NCI-H1105 (cell line): ENCODE measurements at regions not wholly inside any gene's neighbourhood (a gene's known extent, or its start where the extent isn't known, plus 50 kb on each side); places are given as distances from the start of the nearest gene placed in this dataset.
A peak's percentile ranks its signal among the peaks of the same experiment; 100 is the strongest.
"Not testable (repeated sequence)": the region's sequence is repeated elsewhere in the genome, so short reads cannot be mapped to it uniquely, and the experiment has no call there.

Experiments used
- DNase-seq: peaks from one replicate; lab custom pipeline; 2025; lab: John Stamatoyannopoulos, UW

- DNase-seq: no peak
These were observed 262.5 kb upstream of the ATP10A start for GRCh38 chr15:26125664-26126063.

DNA sequence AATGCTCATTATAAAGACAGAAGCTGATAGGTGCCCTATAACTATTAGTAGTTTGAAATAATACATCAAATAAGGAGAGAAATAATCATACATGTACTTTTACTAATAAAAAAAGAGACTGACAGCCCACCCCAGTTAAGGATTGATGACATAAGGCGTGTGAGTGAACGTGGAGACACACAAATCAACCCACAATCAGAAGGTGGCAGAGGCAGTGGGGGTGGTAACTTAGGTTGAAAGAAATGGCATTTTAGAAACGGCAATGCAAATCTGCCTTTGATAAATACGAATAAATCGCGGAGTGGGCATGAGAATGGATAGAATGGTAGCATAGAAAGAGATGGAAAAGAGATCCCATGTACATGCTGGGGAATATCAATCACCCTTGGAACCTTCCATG is 256.2 kb upstream of the ATP10A start:
- no peak for DNase-seq

- no peak for DNase-seq
These were observed 252.3 kb upstream of the ATP10A start for GRCh38 chr15:26115229-26115943.

DNA sequence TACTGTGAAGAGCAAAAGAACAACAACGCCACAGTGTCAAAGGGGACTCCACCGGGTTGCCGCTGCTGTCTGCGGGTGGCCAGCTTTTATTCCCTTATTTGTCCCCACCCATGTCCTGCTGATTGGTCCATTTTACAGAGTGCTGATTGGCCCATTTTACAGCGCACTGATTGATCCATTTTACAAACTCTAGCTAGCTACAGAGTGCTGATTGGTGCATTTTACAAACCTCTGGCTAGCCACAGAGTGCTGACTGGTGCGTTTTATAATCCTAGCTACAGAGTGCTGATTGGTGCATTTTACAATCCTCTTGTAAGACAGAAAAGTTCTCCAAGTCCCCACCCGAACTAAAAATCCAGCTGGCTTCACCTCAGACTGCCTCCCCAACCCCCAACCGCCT is 251.0 kb upstream of the ATP10A start:
- DNase-seq: not testable (repeated sequence)

DNA sequence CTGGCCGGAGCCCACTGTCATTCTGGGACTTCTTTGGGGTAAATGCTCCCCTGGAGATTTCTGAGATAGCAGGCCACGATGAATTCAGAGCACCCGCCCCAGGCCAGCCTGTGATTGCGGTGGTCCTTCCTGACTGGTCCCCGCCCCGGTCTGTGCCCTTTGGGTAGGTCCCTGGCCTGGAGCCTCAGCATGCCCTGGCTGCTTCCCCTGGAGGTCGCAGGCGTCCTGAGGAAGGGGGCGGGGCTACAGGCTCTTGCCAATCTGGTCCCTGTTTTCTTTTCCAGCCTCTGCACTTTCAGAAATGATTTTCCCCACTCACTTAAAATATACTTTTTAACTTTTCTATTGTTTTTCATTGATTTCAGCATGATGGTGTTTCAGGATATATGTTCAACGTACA is 250.2 kb upstream of the ATP10A start:
- DNase-seq: no peak

GRCh38 chr15:26109203-26109602 is 246.1 kb upstream of the ATP10A start:
- no peak for DNase-seq

DNA sequence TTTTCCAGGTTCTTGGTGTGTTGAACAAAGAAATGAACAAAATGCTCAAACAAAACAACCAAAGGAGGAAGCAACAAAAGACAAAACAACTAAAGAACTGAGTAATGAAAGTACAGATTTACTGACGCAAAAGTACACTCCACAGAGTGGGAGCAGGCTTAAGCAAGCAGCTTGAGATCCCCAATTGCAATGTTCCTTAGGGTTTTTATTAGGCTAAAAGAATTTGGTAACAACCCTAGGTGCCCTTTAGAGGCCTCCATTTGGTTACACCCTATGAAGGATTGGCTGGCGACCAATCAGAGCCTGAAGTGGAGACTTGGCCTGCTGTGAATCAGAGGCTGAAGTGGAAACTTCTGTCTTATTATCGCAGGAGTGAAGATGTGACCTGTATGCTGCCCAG is 243.4 kb upstream of the ATP10A start:
- no peak for DNase-seq

DNA sequence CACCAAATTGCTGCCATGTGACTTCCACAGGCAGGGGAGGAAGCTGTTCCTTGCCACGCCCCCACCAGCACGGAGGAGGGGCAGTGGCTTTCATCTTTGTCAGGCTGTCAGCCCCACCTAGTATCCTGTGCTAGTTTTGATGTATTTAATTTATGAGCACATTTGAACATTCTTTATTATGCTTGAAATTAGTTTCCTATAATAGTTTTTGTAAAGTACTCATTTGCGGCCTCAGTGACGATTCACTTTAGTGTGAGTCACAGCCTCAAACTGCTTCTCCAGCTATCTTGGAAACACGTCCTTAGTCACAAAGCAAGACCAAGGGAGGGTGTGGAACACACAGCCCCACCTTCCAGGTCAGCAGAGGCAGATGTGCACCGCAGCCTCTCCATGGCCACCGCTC is 239.9 kb upstream of the ATP10A start:
- no peak for DNase-seq

GRCh38 chr15:26102365-26102764 is 239.2 kb upstream of the ATP10A start:
- DNase-seq: no peak

GRCh38 chr15:26101443-26101842 is 238.3 kb upstream of the ATP10A start:
- DNase-seq: no peak

- DNase-seq: no peak
These were observed 235.7 kb upstream of the ATP10A start for GRCh38 chr15:26098801-26099200.

GRCh38 chr15:26097216-26097615 is 234.1 kb upstream of the ATP10A start:
- no peak for DNase-seq

DNA sequence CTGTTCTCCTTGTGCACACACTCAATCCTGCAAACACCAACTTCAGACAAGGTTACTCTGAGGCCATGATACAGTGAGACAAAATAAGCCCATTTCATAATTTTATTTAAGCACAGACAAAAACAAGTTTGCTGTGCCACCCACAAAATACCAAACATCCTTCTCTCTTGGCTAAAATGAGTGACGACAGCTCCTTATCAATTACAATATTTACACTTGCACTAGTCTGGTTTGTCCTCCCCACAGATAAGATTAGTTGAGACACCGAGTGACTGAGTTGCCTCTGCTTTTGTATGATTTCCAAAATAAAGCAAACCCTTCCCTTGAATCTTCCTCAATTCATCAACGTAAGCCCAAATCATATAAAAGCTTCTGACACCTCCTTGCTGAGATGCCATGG is 233.5 kb upstream of the ATP10A start:
- DNase-seq: no peak

- DNase-seq: no peak
These were observed 232.7 kb upstream of the ATP10A start for GRCh38 chr15:26095710-26096330.

DNA sequence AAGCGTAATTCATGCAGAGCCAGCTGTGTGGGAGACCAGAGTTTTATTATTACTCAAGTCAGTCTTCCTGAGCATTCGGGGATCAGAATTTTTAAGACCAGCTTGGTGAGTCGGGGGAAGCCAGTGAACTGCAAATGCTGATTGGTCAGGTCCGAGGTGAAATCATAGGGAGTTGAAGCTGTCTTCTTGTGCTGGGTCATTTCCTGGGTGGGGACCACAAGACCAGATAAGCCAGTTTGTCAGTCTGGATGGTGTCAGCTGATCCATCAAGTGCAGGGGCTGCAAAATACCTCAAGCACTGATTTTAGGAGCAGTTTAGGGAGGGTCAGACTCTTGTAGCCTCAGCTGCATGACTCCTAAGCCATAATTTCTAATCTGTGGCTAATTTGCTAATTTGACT is 228.1 kb upstream of the ATP10A start:
- DNase-seq: no peak

DNA sequence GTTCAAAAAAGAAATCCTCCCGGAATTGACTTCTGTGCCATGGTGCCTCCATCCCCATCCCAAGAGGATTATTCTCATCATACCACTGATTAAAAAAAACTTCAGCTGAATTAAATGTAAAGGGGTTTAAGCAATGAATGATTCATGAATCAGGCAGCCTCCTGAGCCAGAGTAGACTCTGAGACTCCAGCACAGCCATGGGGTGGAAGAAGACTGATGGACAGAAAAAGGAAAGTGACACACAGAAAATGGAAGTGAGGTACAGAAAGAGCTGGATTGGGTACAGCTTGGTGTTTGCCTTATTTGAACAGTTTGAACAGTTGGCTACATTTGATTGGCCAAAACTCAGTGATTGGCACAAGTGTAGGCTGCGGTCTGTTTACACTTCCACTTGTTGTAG is 224.8 kb upstream of the ATP10A start:
- DNase-seq: no peak

- DNase-seq: no peak
These were observed 224.3 kb upstream of the ATP10A start for GRCh38 chr15:26087395-26087794.

GRCh38 chr15:26084771-26085170 is 221.6 kb upstream of the ATP10A start:
- DNase-seq: no peak

GRCh38 chr15:26083896-26084295 is 220.8 kb upstream of the ATP10A start:
- DNase-seq: no peak

DNA sequence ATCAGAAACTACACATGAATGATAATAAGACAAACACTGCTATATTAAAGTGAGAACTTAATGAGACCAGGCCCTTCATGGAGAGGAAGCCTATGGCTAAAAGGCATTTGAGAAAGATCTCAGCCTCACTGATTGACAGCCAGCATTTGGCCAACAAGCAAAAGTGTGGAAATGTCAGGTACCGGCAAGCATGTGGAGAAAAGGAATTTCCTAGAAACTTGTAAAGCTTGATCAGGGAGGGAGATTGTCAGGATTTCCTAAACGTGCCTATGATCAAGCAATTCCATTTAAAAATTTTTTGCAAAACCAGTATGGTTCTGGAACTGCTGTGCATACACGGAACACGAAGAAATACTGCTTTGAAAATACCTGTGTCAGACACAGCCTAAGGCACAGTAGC is 220.3 kb upstream of the ATP10A start:
- DNase-seq: no peak

GRCh38 chr15:26082221-26083109 is 219.3 kb upstream of the ATP10A start:
- peak; percentile 80 for DNase-seq

GRCh38 chr15:26081758-26082220 is 218.7 kb upstream of the ATP10A start:
- DNase-seq: no peak

DNA sequence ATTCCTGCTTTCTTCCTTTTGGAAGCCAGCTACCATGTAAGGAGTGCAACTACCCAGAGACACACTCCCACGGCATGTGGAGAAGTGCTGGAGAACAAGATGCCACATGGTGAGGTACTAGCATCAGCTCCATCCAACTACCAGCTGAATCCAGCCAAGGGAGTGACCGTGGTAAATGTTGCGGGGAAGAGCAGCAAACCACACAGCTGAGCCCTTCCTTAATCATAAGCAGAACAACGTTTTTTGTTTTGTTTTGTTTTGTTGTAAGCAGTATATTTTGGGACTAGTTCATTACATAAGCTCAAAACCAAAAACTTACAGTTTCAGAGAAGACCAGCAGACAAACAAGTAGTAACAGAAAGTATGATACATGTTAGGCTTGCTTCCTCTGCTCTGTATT is 212.6 kb upstream of the ATP10A start:
- no peak for DNase-seq
